HTR-8/SVneo (cell line): ENCODE measurements at regions not wholly inside any gene's neighbourhood (a gene's known extent, or its start where the extent isn't known, plus 50 kb on each side); places are given as distances from the start of the nearest gene placed in this dataset.

ENCODE experiments used
- DNase-seq: peaks from one replicate; pipeline ENCODE4 v3.0.0; 2011; ENCODE audit warnings: low spot score, mixed read lengths; ENCODE audit not compliant: insufficient read length
- FAIRE-seq: peaks from 2 replicates; lab custom pipeline; 2011; peaks lifted over from hg19 to GRCh38; lab: Jason Lieb, UNC

GRCh38 chr4:18366136-18366535 lies 344.6 kb upstream of the LCORL start:
- no peak for DNase-seq

DNA sequence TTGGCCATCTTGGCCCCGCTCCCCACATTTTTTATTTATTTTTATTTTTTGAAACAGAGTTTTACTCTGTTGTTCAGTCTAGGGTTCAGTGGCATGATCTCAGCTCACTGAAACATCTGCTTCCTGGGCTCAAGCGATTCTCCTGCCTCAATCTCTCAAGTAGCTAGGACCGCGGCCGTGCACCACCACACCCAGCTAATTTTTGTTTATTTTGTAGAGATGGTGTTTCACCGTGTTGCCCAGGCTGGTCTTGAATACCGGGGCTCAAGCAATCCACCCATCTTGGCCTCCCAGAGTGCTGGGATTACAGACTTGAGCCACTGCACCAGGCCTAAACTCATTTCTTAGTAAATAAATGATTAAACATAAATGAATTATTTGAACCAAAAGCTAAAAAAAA lies 322.0 kb upstream of the LCORL start:
- FAIRE-seq (no peak), DNase-seq (no peak)

More at GRCh38 chr4:18366136-18366535, 344.6 kb upstream of the LCORL start:
- no peak for FAIRE-seq

- FAIRE-seq (no peak), DNase-seq (no peak)
Observed at GRCh38 chr4:18342847-18343246, 321.3 kb upstream of the LCORL start.

DNA sequence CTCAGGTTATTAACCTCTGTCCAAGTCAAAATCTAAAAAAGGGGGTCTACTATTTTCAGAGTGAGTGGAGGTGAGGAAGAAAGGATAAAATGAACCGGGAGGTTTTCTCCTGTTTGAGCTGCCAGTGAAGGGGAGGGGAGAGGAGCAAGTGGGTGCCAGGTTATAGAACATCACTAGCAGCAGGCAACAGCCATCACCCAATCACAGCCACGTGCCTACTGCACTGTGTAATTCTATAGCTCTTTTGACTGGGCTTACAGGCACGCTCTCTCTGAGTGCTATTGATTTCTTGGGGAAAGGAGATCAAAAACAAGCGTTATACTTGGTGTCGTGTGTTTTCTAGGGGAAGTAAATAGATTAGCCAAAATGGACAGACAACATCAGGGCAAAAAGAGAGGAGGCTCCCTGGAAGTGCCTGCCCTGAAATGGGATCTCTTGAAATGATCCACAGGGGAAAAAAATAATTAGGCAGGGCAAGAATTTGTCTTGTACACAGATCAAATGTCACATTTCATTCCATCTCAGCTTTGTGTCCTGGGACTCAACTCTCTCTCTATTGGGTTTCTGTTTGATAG lies 300.5 kb upstream of the LCORL start:
- DNase-seq (no peak), FAIRE-seq (no peak)

GRCh38 chr4:18319431-18319830 lies 297.9 kb upstream of the LCORL start:
- no peak for DNase-seq
- no peak for FAIRE-seq

DNA sequence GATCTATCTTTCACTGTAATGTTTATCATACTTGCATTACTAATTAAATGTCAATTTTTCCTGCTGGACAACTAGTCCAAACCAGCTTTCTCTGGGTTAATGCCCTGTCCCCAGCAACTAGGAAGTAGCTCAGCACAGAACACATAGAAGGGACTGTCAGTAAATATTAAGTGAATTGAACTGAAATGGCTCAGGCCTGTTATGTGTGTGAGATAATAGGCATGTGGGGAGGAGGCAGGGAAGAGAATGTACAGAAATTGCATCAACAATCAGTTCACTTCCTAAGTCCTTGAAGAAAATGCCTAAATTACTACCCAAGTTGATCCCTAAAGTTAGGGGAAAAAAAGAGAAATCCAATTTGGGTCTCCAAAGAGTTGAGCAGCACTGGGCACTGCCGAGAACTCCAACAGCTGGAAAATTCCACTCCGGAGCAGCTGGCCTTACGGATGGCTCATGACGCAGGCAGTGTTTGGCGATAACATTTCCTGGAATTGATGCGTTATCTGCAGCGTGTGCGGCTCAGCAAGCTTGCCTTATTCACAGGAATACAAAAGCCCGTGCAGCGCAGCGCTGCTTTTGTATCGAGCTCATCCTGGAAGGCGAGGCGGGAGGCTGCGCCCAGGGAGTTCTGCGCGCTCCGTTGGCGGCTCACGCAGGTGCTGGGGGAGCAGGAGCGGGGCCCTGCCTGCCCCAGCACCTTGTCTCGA lies 297.3 kb upstream of the LCORL start:
- FAIRE-seq (no peak), DNase-seq (no peak)

DNA sequence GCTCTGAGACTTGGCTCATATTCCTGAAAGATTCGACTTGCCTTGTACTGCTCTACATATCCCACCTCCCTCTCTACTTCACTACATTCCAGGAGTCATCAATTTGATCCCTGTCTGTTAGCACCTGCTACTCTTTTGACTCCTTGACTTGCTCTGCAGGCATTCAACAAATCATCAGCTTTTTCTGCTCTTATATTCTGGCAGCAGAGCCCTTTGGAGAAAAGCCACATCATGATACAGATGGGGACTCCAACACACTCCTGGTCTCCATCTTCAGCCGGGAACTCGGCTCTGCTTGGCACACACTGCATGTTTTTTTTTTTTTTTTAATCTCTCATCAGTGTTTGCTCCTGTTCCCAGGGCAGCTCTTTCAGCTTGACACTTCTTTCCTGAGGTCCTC lies 293.2 kb upstream of the LCORL start:
- DNase-seq = no peak

DNA sequence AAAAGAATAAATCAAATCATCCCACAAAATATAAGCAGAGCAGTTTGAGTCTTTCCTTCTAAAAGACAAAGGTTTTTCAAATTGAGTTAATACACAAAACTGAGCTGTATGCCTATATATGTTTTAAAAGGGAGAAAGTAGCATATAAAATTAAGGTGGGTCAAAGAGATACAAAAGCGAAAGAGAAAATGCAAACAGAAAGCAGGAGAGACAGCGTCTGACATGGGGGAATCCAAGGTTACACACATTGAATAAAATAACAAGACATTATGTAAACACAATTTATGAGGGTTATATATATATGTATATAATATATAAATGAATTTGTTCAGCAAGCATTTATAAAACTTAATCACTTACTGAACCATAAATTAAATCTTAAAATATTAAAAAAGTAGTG lies 276.1 kb upstream of the LCORL start:
- no peak for FAIRE-seq
- DNase-seq = no peak

More for the DNA sequence above, 293.2 kb upstream of the LCORL start:
- no peak for FAIRE-seq

- FAIRE-seq (no peak), DNase-seq (no peak)
Observed at GRCh38 chr4:18296411-18296810, 274.9 kb upstream of the LCORL start.

- no peak for FAIRE-seq
Observed at GRCh38 chr4:18294846-18295245, 273.3 kb upstream of the LCORL start.

DNA sequence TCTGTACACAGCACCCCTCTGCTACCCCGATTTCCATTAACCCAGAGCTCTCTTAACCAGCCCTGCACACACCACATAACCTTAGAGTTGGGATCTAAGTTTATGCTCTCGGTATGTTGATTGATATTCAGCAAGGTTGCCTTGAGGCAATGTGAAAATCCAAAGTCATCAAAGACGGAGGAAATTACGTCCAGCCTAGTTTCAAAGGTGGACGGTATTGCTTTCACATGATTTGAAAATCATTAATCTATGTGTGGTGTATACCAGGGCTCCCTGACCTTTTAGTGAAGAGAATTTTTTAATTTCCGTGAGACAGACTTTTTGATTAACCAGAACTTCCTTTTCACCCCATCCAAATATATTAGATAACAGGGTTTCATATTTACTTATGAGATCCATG lies 272.5 kb upstream of the LCORL start:
- DNase-seq (no peak), FAIRE-seq (no peak)

More at GRCh38 chr4:18294846-18295245, 273.3 kb upstream of the LCORL start:
- no peak for DNase-seq

DNA sequence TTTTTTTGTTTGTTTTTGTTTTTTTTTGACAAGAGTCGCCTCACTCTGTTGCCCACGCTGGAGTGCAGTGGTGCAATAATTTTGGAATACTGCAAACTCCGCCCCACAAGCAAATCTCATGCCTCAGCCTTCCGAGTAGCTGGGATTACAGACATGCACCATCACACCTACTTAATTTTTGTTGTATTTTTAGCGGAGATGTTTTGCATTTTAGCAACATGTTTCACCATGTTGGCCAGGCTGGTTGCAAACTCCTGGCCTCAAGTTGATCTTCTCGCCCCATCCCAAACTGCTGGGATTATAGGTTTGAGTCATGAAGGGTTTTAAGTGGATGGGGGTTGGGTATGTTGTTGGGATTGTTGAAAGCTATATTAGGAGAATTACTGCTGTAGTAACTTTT lies 270.9 kb upstream of the LCORL start:
- DNase-seq (no peak), FAIRE-seq (no peak)

- DNase-seq = no peak
- FAIRE-seq = no peak
Observed at GRCh38 chr4:18291981-18292380, 270.4 kb upstream of the LCORL start.

DNA sequence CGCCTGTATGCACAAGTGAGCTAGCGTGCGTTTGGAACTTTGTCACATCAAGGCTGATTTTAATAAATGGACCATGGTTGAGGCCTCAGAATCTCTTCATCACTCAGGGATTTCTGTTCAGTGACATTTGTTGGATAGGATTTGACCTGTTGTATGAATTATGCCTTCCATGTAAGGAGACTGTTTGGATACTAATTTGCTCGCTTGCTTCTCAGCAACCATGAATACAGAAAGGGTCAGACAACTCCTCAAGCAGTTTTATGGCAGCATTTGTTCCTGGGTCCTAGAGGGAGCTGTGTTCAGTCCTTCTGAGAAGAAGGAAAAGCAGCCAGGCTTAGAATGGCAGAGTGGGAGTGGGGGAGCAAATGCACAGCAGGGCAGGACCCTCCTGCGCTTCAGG lies 269.7 kb upstream of the LCORL start:
- FAIRE-seq (no peak), DNase-seq (no peak)

DNA sequence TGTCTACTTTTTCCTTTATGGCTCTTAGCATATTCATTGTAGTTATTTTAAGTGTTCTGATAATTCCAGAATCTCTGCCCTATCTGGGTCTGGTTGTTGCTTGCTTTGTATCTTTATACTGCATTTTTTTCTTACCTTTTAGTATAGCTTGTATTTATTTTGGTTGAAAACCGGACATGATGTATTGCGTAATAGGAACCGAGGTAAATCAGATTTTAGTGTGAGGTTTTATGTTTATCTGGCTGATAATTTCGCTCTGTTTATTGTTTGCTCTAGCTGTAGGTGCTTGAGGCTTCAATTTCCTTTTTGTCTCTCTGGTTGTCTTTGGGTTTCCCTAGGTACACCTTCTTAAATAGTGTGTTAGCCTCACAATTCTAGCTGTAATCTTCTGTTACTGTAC lies 263.8 kb upstream of the LCORL start:
- FAIRE-seq = no peak
- no peak for DNase-seq

DNA sequence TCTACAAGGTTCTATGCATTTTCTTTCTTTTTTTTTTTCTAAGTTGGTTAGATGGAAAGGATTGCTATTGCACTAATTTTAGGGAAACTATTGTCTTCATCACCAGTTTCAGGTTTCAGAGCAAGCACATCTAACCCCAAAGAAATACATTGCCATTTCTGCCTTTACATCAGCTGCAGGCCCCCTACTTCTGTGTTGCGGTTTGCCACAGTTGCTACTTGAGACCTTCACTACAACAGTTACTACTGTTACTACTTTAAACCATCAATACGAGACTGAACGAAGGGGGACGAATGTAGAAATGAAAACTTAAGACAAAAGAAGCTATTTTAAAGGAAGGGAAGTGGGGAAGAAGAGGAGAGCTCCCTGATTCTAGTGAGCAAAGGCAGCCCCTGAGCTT lies 256.7 kb upstream of the LCORL start:
- DNase-seq = no peak
- no peak for FAIRE-seq

DNA sequence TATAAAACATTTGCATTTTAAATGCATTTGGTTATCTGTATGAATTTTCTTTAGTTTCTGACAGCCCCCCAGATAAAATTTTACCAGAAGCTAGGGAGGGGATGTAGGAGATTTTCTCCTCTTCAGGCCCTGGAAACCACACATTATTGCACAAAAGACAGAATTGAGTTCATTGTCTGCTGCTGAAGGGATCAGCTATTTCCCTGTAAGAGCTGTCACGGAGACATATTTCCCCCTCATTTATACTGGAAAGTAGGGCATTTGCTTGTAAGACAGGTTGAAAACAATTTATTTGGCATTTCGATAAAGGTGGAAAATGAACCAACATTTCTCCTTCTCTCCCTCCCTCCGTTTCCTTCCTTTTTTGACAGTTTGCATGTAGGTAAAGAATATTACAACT lies 241.3 kb upstream of the LCORL start:
- no peak for FAIRE-seq
- no peak for DNase-seq

DNA sequence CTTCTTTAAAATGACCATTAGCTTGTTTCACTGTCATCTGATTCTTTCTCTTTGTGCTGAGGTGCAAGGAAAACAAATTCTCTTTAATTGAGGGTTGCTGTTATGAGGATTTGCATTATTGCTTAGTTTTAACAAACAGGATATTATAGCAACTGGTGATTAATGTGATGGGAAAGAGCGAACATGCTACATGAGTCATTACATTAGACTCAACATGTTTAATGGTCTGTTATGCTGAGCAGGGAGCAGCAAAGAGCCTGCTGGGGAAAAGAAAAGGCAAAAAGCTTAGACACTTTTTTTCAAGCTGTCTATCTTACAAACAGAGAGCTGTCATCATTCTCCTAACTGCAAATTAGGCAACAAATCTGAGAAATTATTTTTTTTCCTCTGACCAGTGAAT lies 230.5 kb upstream of the LCORL start:
- FAIRE-seq (no peak), DNase-seq (no peak)

- FAIRE-seq (no peak), DNase-seq (no peak)
Observed at GRCh38 chr4:18250564-18250963, 229.0 kb upstream of the LCORL start.

DNA sequence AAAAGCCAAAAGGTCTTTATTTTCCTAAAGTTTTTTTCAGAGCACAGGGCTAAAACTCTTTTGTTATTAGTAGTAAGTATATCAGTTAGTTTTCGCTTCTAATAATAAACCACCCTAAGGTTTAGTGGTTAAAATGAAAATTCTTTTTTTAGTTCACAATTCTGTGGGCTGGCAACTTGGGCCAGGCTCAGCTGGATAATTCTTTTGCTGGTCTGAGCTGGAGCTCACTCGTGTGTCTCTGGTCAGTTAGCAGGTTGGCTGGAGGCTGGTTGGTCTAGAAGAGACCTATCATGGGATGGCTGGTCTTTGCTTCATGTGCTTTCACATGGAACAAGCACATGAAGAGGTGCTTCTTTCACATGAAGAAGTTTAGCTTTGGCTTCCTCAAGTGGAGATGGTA lies 227.1 kb upstream of the LCORL start:
- DNase-seq = no peak
- FAIRE-seq = no peak

- no peak for DNase-seq
- no peak for FAIRE-seq
Observed at GRCh38 chr4:18247189-18247588, 225.6 kb upstream of the LCORL start.
